NCI-H2081 (cell line): ENCODE measurements at regions not wholly inside any gene's neighbourhood (a gene's known extent, or its start where the extent isn't known, plus 50 kb on each side); places are given as distances from the start of the nearest gene placed in this dataset.

Experiments
- DNase-seq, 2 experiments: peaks; one replicate each; lab custom pipeline; 2025; lab: John Stamatoyannopoulos, UW

DNA sequence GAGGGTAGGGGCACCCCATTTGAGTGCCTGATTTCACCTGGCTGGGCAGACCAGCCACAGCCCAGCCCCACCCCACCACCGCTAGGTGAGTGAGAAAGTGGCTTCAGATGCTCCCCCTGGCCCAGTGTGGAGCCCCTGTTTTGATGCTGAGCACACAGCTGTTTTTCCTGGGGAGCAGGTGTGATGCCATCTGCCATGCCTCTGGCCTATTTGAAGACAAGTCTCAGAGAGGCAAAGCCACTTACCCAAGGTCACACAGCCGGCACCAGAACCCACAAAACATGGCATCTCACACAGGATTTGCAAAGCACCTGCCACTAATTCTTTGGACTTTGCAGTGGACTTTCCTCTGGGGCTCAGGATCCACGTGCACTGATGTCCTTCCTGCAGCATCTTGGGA, 131.3 kb downstream of the INHBB start:
- no peak for DNase-seq

DNA sequence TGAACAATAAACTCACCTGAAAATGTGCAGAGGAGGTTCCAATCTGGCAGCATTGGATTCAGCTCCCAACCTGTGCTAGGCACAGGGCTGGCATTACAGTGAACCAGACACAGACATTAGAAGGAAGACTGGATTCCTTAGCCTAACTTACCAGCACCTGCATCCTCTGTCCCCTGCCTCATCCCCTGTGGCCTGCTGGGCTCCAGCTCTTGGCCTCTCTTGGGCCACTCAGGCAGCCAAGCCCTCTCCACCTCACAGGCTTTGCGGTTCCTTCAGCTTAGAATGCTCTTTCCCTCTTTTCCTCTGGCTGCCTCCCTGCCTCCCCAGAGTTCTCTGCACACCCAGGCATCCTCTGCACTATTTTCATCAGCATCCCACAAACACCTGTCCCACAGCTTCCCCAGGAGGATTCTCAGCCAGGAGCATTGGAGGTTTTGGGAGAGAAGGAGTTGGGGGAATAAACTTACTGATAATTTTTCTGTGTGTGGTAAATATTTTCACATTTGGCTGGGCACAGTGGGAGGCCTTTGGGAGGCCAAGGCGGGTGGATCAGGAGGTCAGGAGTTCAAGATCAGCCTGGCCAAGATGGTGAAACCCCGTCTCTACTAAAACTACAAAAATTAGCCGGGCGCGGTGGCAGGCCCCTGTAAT, 132.0 kb downstream of the INHBB start:
- DNase-seq: no peak

DNA sequence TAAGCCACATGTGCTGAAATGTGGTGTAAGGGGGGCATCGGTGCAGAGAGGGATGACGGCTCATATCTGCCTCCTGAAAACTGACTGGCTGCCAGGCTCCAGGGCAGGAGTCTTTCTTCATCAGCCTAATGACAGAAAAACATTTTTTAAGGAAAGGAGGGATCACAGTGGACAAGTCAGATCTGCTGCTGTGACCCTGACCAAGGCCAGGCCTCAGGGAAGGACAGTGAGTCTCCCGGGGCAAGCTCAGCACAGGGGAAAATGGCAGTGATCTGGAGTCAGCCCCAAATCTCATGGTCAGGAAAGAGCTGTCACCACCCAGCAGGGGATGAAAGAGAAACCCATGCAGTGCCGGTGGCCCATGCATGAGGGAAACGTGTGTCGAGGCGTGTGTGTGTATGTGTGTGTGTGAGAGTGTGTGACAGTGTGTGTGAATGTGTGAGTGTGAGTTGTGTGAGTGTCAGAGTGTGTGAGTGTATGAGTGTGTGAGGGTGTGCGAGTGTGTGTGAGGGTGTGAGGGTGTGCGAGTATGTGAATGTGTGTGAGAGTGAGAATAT, 134.5 kb downstream of the INHBB start:
- DNase-seq: no peak

DNA sequence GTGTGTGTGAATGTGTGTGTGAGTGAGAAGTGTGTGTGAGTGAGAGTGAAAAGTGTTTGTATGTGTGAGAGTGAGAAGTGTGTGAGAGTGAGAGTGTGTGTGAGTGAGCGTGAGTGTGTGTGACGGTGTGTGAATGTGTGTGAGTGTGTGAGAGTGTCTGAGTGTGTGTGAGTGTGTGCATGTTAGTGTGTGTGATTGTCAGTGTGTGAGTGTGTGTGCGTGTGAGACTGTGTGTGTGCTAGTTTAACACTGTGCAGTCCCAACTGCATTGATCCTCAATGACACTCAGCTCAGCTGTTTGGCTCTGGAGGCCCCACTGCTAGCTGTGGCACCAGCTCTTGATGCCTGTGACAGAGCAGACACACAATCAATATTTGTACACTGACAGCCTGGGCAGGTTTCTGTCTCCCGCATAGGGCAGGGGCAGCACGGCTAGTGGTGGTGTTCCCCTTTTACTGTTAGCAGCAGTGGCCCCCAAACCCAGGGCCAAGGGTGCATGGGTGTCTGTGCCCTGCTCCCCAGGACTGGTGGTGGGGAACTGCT, 135.0 kb downstream of the INHBB start:
- DNase-seq: no peak

DNA sequence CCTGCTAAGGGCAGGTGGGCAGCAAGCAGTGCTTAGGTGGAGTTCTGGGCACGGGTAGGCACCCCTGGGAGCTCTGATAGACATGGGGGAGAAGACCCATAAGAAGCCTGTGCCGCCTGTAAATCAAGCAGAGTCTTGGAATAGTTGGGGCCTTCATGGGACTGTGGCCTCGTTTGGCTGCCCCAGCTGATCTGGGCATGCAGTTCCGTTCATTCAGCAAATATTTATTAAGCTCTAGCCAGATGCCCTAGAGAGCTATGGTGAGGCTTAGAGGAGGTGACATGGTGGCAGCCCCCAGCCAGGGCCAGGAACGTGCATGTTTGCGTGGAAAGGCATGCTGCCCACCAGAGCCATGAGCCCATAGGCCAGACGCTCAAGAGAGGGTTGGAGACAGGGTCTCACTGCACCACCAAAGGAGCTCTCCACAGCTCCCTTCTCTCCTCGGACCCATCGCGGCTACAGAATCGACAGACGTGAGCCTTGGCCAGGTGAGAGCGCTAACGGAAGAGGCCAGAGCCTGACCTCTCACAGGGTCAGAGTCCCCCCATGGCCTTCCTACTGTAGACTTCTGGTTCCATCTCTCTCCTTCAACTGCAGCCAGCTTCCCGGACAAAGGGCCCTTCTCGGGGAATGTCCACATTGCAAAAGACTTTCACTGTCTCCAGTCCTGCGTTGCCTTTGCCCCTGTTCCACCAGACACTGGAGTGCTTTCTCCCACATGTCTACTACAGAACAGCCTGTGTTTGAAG, 135.7 kb downstream of the INHBB start:
- DNase-seq: no peak

DNA sequence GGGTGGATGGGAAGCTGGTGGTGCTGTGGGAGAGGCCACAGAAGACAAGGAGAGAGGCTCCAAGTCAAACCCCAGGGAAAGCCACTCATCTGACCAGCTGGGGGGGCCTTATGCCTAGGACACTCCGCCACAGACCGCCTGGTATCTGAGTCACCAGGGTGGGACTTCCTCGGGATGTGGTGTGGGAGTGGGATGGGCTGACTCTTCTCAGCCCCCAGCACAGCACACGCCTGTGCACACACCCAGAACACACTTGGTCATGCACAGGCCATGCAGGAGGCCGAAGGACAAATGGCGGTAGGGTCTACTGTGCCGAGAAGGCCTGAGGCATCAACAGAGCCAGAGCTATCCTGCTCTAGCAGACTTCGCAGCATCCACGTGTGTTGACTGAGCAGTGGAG, 136.4 kb downstream of the INHBB start:
- DNase-seq: no peak

DNA sequence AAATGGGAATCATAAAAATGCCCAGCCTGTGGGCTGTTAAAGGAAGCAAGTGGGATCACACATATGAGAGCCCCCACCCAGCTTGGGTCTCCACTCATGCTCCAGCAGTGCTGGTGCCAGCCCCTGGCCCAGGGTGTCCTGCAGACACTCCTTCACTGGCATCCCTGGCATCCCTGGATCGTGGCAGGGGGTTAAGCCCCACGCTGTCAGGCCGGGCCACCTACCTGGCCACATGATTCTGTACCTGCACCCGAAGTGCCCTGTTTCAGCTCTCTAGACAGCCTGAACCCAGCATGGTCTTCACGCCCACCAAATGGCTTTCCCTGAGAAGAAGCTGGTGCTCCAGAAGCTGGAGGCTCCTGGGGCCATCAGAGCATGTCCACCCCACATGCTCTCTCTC, 137.4 kb downstream of the INHBB start:
- no peak for DNase-seq

DNA sequence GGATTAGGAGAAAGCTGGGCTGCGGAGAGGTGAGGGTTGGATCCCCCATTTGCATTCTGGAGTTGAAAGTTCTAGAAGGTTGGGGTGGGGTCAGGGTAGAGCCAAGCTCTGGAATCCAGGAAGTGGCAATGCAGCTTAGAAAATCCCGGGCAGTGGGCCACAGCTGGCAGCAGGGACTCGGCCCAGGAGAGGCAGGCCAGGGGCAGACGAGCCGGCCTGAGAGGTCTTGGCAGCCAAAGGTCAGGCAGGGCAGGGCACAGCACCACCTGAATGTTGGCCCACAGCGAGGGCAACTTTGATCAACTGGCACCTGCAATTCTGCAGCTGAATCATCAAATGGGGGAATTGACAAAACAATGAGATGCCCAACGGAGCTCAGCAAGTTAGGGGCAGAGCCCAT, 139.2 kb downstream of the INHBB start:
- DNase-seq: no peak

DNA sequence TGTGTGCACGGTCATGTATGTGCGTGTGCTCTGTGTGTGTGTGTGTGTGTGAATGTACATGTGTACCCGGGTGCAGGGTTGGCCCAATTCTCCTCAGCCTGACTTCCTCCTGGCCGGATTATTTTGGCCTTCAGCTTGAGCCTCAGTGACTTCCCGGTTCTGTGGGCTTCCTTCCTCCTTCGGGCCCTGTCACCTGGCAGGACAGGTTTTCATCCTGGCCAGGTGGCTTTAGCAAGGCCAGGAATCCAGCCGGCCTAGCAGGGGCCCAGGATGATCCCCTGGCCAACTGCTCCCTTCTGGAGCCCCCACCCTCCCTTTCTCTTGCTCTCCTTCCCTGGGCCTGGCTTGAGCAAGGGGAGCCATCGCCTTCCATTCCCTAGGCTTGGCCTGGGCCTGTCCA, 140.5 kb downstream of the INHBB start:
- DNase-seq: no peak

DNA sequence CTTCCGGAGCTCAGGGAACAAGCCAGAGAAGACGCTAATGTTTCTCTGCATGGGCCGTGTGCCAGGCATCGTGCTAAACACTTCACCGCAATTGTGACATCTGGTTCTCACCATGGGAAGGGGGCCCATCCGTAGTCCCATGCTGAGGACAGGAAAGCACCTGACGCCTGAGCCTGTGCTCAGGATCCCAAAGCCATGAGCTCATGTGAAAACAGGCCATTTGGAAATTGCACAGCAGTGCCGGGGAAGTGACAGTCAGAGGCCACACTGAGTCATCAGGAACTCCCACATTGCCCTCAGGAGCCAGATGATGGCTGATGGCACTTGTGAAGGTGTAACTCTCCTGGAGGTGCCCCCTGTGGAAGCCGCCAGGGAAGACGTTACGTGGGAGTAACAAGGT, 141.0 kb downstream of the INHBB start:
- DNase-seq: no peak

DNA sequence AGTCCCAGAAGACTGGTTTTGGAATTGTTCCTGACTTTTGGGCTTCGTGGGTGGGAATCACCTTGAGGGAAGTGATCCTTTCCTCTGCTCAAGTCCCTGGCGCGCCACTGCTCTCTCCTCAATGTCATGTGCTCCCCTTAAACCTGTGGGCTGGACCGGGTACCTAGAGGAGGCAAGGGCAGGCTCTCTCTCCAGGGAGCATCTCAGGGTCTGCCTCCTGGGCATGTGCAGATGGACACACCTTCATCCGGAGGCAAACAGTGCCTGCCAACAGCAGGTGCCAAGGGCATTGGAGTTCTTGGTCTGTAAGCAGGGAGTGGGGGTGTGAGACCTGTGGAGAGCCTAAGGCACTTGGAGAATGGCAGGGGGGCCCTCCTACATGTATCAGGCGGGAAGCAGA, 142.6 kb downstream of the INHBB start:
- DNase-seq: no peak

DNA sequence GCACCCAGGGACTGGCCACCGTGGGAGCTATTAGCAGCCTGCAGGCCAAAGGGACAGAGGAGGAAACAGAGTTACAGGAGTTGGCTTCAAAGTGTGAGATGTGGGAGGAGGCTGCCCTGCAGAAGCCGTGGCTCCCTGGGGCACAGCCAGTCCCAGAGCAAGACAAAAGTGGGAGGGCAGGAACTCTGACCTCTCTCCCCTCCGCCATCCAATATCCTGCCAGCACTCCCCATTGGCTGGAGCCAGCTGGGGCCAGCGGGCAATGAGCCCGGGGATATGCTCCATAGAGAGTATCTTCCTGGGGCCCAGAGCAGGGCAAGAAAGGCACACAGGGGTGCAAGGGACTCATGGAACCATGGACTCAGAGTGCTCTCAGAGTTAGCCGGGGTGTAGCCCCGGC, 143.1 kb downstream of the INHBB start:
- no peak for DNase-seq

DNA sequence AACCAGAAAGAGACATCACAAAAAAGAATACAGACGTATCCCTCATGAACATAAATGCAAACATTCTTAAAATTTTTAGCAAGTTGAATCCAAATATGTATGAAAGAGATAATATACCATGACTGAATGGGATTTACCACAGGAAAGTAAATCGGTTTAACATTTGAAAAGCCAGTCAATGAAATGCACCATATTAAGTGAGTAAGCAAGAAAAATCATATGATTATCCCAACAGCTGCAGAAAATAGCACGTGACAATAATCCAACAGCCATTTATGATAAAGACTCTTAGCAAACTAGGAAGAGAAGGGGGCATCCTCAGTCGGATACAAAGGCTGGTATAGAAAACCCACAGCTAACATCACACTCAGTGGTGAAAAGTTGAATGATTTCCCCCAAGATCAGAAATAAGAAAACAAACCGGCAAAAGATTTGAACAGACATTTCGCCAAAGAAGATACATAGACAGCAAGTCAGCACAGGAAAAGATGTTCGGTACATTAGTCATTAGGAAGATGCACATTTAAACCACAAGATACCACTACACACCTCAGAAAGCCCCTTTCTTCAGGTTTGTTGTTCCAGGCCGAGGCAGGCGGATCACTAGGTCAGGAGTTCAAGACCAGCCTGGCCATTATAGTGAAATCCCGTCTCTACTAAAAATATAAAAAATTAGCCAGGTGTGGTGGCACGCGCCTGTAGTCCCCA, 144.3 kb downstream of the INHBB start:
- no peak for DNase-seq

DNA sequence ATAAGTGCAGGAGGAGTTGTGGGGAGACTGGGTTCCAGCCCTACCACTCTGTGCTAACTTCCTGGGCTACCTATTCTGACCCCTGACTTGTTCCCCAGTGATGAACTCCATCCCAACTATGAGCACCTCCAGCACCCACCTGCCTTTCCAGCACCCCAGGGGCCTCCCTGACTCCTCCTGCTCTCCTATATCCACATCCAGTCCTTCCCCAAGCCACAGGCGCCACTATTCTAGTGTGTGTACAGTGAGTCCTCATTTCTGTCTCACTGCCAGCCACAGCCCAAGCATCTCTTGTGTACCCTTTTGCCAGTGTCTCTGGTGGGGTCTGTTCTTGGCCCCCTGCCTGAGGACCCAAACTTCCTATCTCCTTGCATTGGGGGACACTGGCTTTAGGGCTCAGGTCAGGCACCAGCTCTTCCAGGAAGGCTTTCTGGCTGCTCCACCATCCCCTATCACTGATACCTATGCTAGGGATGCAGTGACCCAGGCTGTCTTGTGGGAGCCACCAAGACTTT, 145.2 kb downstream of the INHBB start:
- no peak for DNase-seq

DNA sequence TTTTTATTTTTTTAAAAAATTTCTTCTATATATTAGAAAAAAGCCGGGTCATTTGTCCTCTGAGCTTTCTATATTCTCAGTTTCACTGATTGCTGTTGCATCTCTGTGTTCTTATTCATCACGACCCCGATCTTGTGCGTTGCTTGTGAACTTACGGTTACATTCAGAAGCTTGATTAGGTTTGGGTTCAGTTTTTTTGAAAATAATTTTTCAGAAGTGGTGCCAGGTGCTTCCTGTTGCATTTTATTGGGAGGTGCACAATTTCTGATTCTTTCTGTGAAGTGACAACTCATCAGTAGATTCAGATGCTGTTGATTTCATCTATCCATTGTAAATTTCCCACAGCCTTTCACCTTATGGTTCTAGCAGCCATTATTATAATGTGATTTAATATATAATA, 147.3 kb downstream of the INHBB start:
- DNase-seq: no peak

DNA sequence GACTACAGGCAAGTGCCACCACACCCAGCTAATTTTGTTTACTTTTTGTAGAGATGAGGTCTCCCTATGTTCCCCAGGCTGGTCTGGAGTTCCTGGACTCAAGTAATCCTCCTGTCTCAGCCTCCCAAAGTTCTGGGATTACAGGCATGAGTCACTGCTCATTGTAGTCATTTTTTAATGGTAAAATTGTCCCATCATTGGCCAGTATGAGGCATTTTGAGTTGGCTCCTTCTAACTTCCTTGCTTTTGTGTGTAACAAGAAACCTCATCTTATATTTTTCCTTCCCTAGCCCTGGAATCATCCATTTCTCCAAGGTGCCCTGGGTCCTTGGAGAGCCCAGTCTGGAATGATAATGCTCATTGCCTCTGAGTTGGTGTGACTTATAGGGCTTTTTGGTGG, 148.5 kb downstream of the INHBB start:
- no peak for DNase-seq

DNA sequence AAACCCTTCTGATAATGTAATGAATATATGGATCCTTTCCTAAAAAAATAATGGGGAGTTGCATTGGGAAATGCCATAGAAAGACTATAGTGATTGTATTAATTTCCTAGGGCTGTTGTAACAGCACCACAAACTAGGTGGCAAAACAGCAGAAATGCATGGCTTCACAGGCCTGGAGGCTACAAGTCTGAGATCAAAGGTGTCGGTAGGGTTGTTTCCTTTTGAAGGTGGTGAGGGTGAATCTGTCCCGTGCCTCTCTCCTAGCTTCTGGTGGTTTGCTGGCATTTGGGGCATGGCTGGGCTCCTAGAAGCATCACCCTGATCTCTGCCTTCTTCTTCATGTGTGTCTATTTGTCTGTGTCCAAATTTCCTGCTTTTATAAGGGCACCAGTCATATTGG, 149.7 kb downstream of the INHBB start:
- DNase-seq: no peak

DNA sequence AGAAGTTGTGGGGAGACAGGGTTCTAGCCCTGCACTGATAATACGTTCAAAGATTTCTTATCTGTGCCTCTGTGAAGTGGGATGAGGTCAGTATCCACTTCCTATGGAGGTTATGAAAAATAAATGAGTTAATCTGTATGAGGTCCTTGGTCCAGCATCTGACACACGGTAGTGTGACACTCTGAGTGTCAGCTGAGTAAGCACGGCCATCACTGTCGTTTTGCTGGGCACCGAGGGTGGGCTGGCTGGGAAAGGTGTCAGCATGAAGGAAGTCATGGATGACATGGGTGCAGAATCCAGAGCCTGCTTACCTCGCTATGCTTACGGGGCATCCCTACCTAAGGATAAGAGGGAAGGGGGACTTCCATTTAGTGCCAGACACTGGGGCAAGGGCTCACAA, 150.3 kb downstream of the INHBB start:
- DNase-seq: no peak

DNA sequence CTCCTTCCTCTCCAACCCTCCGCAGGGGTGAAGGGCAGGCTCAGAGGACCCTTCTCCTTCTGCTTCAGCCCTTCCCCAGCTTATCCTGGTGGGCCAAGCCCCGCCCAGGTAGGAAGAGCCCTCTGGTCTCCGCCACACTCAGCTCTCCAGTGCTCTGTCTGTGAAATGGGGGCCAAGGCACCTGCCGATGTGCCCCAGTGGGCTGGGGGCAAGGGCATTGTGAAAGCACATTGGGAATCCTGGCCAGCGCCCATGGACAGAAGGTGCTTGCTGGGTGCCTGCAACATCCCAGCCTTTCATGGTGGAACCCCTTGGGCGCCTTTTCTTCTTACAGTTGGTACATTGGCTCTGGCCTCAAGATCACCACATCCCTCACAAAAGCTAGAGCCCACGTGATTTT, 150.8 kb downstream of the INHBB start:
- DNase-seq: no peak

DNA sequence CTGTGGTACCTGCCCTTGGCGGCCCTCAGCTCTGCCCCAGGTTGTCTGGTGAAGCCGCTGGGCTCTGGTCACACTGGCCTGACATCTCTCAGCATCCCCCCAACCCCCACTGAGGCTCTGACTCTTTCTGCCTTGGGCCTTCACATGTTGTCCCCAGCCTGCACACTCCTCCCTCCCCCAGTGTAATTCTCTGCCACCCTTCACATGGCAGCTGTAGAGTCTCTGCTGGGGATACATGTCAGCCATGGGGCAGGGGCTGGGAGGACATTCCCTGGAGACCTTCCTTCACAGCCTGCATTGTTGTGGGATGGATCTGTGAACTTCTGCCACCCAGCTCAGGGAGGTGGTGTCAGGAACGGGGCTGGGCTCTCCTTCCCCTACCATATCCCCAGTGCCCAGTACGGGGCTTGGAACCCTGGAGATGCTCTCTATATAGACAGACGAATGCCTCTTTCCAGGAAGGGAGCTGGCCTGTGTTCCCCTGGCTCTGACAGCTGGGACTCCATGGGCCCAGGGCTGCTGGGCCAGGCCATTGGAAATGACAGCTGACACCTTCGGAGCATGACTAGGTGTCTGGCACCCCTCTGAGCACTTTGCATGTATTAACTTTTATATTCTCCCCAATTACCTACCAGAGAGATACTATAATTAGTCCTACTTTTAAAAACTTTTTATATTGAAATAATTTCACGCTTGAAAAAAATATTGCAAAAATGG, 151.5 kb downstream of the INHBB start:
- DNase-seq: no peak

DNA sequence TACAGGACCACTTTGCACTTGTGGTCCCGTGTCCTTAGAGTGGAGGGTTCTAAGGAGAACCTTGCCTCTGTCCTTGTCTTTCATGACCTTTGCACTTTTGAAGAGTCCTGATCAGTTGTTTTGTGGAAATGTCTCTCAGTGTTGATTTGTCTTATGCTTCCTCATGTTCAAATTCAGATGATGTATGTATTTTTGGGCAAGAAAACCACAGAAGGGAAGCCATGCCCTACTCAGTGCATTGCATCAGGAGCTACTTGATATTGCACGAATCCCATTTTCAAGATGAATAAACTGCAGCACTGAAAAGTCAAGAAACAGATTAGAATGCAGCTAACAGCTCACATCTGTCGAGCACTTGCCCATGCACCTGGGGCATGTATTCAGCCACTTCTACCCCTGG, 152.2 kb downstream of the INHBB start:
- DNase-seq: no peak
